Thoracic aorta (tissue), 2 donors: ENCODE measurements at regions not wholly inside any gene's neighbourhood (a gene's known extent, or its start where the extent isn't known, plus 50 kb on each side); places are given as distances from the start of the nearest gene placed in this dataset.

Experiments
- ATAC-seq: fragments of 150-250 bp; one replicate; pipeline ENCODE4 v1.8.0; 2017; ENCODE audit warnings: low read depth; ENCODE audit not compliant: insufficient number of reproducible peaks, low FRiP score
- DNase-seq: peaks from one replicate; pipeline ENCODE4 v3.0.0-alpha.2; 2020; ENCODE audit warnings: low spot score
- H3K27ac ChIP-seq, 2 donors: fragments of 200-600 bp; sonication (generic); 1 replicate in 1 of 2; 2 replicates in 1 of 2; pipeline ENCODE4 v1.5.1; 2016; ENCODE audit warnings: mild to moderate bottlenecking in 2 of 2, moderate library complexity in 2 of 2
- H3K27me3 ChIP-seq: fragments of 200-600 bp; sonication (generic); replicated peaks from 2 replicates; pipeline ENCODE4 v1.6.0; 2016; ENCODE audit warnings: mild to moderate bottlenecking; ENCODE audit not compliant: insufficient read depth
- H3K36me3 ChIP-seq: fragments of 200-600 bp; sonication (generic); one replicate; pipeline ENCODE4 v1.5.1; 2016
- H3K4me1 ChIP-seq, 2 donors: fragments of 200-600 bp; sonication (generic); 1 replicate in 1 of 2; 2 replicates in 1 of 2; pipeline versions ENCODE4 v1.5.1 to v1.6.0; 2016; ENCODE audit warnings: low read depth in 2 of 2, mild to moderate bottlenecking in 1 of 2; ENCODE audit not compliant: control insufficient read depth in 1 of 2
- H3K4me3 ChIP-seq: fragments of 200-600 bp; sonication (generic); 2 replicates; pipeline ENCODE4 v1.5.1; 2016; ENCODE audit warnings: mild to moderate bottlenecking
- H3K9me3 ChIP-seq: fragments of 200-600 bp; sonication (generic); 2 replicates; pipeline ENCODE4 v1.5.1; 2016
- TF ChIP-seq, protein P1 (sequence below): fragments of 200-600 bp; sonication (generic); IDR thresholded peaks from one replicate; pipeline ENCODE4 v1.5.1; 2019; ENCODE audit warnings: antibody characterized with exemption

DNA sequence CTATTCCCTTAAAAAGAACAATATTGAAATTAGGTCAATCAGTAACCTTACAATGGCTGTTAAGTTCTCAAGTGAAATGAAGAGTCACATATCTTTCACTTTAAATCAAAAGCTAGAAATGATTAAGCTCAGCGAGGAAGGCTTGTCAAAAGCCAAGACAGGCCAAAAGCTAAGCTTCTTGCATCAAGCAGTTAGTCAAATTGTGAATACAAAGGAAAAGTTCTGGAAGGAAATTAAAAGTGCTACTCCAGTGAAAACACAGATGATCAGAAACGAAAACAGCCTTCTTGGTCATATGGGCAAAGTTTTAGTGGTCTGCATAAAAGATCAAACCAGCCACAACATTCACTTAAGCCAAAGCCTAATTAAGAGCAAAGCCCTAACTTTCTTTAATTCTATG, 402.6 kb upstream of the ZEB2 start:
- Histone ChIP-seq H3K27me3 (no peaks in the 10 kb centered on the region), H3K9me3 (peaks cover 3% of the 10 kb centered on the region), H3K27ac (no peak overlapping the region), H3K4me3 (no peak overlapping the region), H3K36me3 (no peaks in the 10 kb centered on the region), H3K4me1 (no peaks in the 10 kb centered on the region)
- TF ChIP-seq, protein P1, sequence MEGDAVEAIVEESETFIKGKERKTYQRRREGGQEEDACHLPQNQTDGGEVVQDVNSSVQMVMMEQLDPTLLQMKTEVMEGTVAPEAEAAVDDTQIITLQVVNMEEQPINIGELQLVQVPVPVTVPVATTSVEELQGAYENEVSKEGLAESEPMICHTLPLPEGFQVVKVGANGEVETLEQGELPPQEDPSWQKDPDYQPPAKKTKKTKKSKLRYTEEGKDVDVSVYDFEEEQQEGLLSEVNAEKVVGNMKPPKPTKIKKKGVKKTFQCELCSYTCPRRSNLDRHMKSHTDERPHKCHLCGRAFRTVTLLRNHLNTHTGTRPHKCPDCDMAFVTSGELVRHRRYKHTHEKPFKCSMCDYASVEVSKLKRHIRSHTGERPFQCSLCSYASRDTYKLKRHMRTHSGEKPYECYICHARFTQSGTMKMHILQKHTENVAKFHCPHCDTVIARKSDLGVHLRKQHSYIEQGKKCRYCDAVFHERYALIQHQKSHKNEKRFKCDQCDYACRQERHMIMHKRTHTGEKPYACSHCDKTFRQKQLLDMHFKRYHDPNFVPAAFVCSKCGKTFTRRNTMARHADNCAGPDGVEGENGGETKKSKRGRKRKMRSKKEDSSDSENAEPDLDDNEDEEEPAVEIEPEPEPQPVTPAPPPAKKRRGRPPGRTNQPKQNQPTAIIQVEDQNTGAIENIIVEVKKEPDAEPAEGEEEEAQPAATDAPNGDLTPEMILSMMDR, result no peak
- no peak for ATAC-seq
- DNase-seq, result no peak

DNA sequence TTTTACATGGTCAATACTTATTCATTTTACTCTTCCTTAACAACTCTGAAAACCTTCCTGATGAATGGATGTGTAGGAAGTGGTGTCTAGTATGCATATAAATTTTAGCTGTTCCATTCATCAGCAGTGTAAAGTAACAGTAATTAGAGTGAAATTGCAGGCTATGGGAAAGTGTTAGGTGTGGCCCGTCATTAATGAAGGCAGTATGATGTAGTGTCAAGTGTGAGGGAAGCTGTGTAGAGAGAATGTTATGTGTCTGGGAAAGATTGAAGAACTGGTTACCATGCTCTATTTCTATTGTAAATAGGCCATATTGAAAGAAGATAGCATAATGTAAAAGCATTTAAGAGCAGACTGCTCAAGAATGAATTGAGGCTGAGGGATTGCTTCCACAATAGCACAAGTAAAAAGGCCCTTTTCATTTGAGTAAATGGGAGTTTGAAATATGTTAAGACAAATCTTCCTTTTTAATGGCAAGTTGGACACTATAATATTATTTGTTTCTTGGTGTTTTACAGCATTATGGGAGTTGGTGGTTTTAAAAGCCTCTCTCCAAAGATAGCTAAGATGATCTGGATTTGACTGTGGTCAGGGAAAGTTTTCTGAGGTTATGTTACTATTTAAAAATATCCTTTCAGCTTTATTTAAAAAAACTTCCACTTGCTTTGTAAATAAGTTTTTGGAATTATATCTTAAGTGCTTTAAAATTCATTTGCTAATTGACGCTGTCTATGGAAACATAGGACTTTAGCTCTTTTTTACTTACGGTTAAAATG, 401.0 kb upstream of the ZEB2 start:
- Histone ChIP-seq H3K27me3 (no peaks in the 10 kb centered on the region), H3K36me3 (no peaks in the 10 kb centered on the region), H3K27ac (no peak overlapping the region), H3K4me3 (no peak overlapping the region), H3K4me1 (no peaks in the 10 kb centered on the region), H3K9me3 (no peaks in the 10 kb centered on the region)
- ATAC-seq, result no peak
- no peak for DNase-seq
- TF ChIP-seq, protein P1, result no peak

DNA sequence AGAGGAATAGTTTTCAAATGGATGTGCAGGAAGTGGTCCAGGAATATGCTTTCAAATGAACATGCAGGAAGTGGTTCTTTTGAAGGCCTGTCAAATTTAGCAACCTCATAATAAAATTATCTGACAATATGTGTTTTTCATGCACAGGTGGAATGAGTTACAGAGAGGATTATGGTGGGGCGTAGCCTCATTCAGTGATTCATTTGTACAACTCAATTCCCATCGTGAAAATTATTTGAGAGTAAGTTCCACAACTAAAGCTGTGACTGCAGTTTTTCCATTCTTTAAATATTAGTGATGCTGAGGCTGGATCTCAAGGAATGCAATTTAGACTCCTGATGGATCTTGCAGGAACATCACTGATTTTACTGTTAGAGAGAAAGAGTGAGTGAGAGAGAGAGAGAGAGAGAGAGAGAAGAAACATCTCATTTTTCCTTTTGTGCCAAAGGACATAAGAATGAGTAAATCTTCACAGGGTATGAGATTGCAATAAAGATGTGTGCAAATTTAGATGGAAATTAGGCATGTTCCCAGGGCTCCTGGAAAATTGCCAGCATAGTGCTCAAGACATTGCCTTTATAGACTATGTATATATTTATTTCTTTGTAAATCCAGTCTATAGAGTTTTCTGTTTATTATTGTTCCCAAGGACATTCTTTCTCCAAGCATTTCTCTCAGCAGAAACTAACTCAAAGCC, 394.9 kb upstream of the ZEB2 start:
- Histone ChIP-seq H3K27me3 (no peaks in the 10 kb centered on the region), H3K4me1 (no peaks in the 10 kb centered on the region), H3K27ac (no peak overlapping the region), H3K4me3 (no peak overlapping the region), H3K36me3 (no peaks in the 10 kb centered on the region), H3K9me3 (no peaks in the 10 kb centered on the region)
- DNase-seq (no peak), ATAC-seq (no peak)
- TF ChIP-seq, protein P1, result no peak

DNA sequence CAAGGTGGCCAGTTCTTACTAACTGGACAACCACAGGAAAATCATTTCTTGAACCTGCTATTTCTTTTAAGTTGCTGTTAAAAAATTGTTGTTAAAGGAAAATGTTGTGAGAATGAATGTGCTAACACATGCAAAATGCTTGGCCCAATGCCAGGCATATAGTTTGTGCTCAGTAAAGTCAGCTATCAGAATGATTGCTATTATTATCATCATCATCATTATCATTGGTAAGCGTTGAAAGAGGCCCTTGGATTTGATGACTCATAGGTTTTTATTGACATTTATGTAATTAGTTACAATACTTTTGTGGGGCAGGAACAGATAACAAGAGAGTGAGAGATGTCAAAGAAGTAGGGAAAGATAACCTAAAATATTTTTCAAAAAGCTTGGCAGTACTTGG, 394.2 kb upstream of the ZEB2 start:
- Histone ChIP-seq H3K4me3 (no peak overlapping the region), H3K27ac (no peak overlapping the region), H3K9me3 (no peaks in the 10 kb centered on the region), H3K36me3 (no peaks in the 10 kb centered on the region), H3K4me1 (no peaks in the 10 kb centered on the region), H3K27me3 (no peaks in the 10 kb centered on the region)
- DNase-seq (no peak), ATAC-seq (no peak)
- TF ChIP-seq, protein P1, result no peak

DNA sequence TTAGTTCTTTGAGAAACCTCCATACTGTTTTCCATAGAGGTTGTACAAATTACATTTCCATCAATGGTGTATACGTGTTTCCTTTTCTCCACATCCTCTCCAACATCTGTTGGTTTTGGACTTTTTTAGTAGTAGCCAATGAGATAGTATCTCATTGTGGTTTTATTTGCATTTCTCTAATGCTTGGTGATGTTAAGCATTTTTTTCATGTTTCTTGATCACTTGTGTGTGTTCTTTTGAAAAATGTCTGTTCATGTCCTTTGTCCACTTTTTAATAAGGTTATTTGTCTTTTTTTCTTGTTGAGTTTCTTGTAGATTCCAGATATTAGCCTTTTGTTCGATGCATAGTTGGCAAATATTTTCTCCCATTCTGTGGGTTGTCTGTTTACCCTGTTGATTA, 392.3 kb upstream of the ZEB2 start:
- DNase-seq, result no peak
- no peaks in the 10 kb centered on the region for H3K9me3 ChIP-seq
- no peak overlapping the region for H3K27ac ChIP-seq
- TF ChIP-seq, protein P1, result no peak
- no peak overlapping the region for H3K4me3 ChIP-seq
- no peaks in the 10 kb centered on the region for H3K27me3 ChIP-seq
- no peaks in the 10 kb centered on the region for H3K4me1 ChIP-seq
- H3K36me3 ChIP-seq, result no peaks in the 10 kb centered on the region
- no peak for ATAC-seq
